GM18498 (cell line): ENCODE measurements at regions not wholly inside any gene's neighbourhood (a gene's known extent, or its start where the extent isn't known, plus 50 kb on each side); places are given as distances from the start of the nearest gene placed in this dataset.

Source experiments
- ATAC-seq: cut with Tn5 transposase; IDR thresholded peaks from one replicate; pipeline ENCODE4 v1.9.1; 2021; ENCODE audit warnings: mild to moderate bottlenecking, moderate library complexity; ENCODE audit not compliant: unreplicated experiment

DNA sequence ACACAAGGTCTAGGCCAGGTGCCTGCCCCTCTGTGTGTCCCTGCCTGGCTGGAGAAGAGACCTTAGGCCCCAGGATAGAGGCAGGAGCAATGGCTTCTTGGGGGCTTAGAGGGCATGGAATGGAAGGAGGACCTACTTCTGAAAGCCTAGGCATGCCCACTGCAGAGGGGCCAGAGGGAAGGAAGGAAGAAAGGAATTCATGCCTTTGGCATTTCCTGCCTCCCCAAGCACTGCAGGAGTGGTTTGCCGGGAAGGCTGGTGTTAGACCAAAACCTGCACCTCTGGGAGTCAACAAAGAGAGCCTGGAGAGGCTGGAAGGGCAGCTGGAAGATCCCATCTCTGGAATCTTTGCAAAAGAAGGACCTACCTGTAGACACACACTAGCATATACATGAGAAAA, 50.7 kb upstream of the KCNE2 start:
- ATAC-seq, result no peak
